ENCODE measurements at regions not wholly inside any gene's neighbourhood (a gene's known extent, or its start where the extent isn't known, plus 50 kb on each side); places are given as distances from the start of the nearest gene placed in this dataset.
"Not testable (repeated sequence)": the region's sequence is repeated elsewhere in the genome, so short reads cannot be mapped to it uniquely, and the experiment has no call there.

GRCh38 chr5:111956765-111957164, 199.8 kb upstream of the NREP start:
- TF ChIP-seq CTCF (conservative IDR thresholded peaks at IDR 0.05; ENCODE audit: low read depth in 2 of 2); POLR2AphosphoS5 (IDR thresholded peaks at IDR 0.05; ENCODE audit: low read depth); EZH2phosphoT487 (IDR thresholded peaks at IDR 0.05; ENCODE audit: unreplicated experiment); EZH2 (IDR thresholded peaks at IDR 0.05; ENCODE audit: low read depth, unreplicated experiment); REST (IDR thresholded peaks at IDR 0.05; ENCODE audit: unreplicated experiment); ETS1 (IDR thresholded peaks at IDR 0.05); CREB1 (CRISPR knock-in tag; IDR thresholded peaks at IDR 0.05; ENCODE audit: low read depth); ZNF331 (CRISPR knock-in tag; IDR thresholded peaks at IDR 0.05; ENCODE audit: low read depth); JUNB (IDR thresholded peaks at IDR 0.05; ENCODE audit: unreplicated experiment); ZNF114 (CRISPR knock-in tag; IDR thresholded peaks at IDR 0.05); ZNF462 (CRISPR knock-in tag; IDR thresholded peaks at IDR 0.05); STAT1 (IDR thresholded peaks at IDR 0.05; ENCODE audit: unreplicated experiment); NANOG (IDR thresholded peaks at IDR 0.05; ENCODE audit: borderline replicate concordance): not testable (repeated sequence)

Measured in GM23338 (cell line).